ENCODE measurements at regions not wholly inside any gene's neighbourhood (a gene's known extent, or its start where the extent isn't known, plus 50 kb on each side); places are given as distances from the start of the nearest gene placed in this dataset.
"Not testable (repeated sequence)": the region's sequence is repeated elsewhere in the genome, so short reads cannot be mapped to it uniquely, and the experiment has no call there.

GRCh38 chr22:27240298-27241075 is 561.1 kb downstream of the MN1 start:
- DNase-seq = no peak

DNA sequence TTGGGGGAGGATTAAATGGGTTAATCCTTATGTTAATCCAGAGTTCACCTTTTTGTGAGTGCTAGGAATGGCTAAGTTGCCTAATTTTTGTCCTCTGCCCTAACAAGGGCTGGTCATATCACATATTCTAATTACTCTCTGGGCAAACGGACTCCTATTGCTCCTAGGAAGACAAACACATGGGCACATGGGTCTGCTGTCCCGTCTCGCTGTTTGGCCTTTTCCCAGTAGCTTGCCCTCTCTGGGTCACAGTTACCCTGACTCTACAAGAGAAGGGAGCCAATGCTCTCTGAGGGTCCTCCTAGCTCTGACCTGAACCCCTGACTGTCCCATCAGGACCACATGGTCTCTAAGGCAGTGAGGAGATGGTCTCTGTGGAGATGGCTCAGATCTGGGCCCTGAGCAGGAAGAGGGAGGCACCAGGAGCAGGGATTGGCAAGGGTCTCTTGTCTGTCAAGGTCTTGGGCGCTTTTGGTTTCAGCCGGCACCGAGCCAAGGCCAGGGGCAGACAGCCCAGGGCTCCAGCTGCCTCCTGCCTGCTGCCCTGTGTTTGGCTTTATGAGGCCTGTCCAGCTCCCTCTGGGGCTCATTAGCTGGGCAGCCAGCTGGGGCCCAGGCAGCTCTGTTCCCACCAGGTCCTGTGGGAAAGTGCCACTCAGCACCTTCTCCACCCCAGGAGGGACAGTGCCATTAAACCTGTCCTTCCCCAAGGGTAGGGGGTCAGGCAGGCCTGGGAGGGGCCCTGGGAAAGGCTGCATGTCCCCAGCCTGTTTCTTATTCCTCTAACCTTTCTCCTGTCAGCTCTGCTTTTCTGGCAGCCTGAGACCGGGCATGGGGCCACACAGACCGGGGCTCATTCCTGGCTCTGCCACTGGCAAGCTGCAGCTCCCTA is 559.9 kb downstream of the MN1 start:
- DNase-seq = no peak

GRCh38 chr22:27242474-27242873 is 559.1 kb downstream of the MN1 start:
- no peak for DNase-seq

DNA sequence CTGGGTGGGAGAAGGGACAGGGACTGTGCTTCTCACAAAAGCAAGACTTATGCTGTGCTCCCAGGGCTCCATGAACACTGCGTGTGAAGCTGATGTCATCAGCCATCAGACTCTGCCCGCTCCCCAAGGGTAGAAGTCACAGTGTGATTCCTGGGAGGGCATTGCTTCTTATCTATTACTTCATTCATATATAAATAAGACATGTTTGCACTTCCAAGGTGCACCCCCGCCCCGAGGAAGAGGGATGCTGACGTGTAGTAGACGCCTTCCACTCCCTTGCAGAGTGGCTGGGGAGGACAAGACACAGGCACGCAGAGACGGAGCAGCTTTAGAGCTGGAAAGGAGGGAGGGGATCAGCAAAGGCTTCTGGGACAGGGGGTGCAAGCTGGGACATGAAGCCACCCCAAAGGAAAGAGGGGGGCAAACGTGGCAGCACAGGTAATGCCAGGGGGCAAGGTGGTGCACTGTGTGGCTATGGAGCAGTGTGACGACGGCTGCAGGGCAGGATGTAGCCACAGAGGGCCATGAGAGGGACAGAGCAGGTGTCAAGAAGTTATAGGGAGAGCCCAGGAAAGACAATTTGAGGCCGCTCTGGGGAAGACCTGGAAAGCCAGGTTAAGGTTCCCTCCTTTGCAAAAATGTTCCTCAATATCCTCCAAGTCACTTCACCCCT is 558.5 kb downstream of the MN1 start:
- DNase-seq = no peak

DNA sequence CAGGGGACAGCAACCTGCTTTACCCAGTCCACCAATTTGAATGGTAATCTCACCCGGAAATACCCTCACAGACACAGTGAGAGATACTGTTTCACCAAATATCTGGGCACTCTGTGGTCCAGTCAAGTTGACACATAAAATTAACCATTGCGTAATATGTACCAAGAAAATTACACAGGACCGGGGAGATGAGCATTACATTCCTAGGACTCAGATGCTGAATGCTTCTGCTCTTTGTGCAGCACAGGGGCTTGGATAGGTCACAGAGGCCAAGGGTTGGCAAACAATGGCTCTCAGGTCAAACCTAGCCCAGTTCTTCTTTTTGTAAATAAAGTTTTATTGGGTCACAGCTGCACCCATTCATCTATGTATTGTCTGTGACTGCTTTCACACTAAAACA is 557.2 kb downstream of the MN1 start:
- no peak for DNase-seq

GRCh38 chr22:27245056-27245455 is 556.5 kb downstream of the MN1 start:
- DNase-seq = no peak

- no peak for DNase-seq
Observed at GRCh38 chr22:27246558-27246957, 555.0 kb downstream of the MN1 start.

DNA sequence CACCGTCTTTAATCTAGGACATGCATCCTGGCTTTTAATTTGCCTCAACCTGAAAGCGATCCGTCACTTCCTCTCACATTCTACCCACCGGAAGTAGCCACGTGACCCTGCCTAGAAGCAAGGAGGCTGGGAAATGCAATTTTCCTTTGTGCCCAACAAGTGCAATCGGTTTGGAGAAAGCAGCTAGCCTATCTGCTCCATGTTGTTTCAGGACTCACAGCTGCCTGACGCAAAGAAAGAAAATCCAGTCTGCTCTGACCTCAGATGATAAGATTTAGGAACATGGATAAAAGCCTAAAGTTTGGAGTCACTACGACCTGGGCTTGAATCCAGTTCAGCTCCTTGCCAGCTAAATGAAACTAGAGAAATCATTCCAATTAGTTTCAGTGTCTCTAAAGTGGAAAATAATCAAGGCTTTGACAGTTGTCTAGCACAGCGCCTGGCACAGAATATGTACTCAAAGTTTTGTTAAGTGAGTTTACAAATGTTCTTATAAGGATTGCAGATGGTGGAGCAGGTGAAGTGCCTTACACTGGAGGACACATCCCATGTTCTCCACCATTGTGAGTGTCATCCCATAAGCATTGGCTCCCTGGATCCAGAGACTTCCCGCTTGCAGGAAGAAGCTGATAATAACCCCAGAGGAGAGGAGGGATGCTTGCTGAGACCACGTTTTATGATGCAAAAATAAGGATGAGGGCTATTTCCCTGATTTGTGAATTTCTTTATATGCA is 553.7 kb downstream of the MN1 start:
- no peak for DNase-seq

- no peak for DNase-seq
Observed at GRCh38 chr22:27250418-27250817, 551.1 kb downstream of the MN1 start.

DNA sequence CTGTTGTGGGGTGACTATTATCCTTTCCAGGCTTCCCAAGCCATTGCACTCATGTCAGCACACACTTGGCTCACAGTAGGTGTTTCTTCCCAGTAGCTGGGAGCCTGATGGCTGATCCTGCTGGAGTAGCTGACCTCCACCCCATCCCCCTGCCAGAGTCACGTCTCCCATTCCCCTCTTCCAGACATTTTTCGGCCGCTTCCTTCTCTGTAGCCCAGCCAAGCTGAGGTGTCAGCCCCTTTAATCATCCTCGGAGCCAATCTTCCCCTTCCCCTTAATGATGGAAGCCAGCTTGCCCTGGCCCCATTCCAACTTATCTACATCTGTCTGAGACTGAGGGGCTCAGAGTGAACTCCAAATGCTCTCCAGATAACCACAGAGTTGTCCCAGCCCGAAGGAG is 550.7 kb downstream of the MN1 start:
- no peak for DNase-seq

GRCh38 chr22:27251563-27251962 is 550.0 kb downstream of the MN1 start:
- DNase-seq = no peak

- DNase-seq = no peak
Observed at GRCh38 chr22:27252282-27253049, 549.1 kb downstream of the MN1 start.

GRCh38 chr22:27253108-27253902 is 548.3 kb downstream of the MN1 start:
- no peak for DNase-seq

DNA sequence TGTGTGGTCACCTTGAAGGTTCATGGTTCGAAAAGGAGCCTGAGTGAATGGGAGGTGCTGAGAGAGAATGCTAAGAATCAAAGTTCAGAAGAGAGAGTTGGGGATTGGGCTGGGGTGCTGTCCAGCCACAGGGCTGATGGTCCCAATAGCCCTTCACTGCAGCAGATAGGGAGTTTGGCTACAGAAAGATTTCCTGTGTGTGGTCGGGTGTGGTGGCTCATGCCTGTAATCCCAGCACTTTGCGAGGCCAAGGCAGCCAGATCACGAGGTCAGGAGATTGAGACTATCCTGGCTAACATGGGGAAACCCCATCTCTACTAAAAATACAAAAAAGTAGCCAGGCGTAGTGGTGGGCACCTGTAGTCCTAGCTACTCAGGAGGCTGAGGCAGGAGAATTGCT is 547.5 kb downstream of the MN1 start:
- not testable (repeated sequence) for DNase-seq

- no peak for DNase-seq
Observed at GRCh38 chr22:27255580-27255979, 546.0 kb downstream of the MN1 start.

GRCh38 chr22:27257987-27258386 is 543.6 kb downstream of the MN1 start:
- no peak for DNase-seq

DNA sequence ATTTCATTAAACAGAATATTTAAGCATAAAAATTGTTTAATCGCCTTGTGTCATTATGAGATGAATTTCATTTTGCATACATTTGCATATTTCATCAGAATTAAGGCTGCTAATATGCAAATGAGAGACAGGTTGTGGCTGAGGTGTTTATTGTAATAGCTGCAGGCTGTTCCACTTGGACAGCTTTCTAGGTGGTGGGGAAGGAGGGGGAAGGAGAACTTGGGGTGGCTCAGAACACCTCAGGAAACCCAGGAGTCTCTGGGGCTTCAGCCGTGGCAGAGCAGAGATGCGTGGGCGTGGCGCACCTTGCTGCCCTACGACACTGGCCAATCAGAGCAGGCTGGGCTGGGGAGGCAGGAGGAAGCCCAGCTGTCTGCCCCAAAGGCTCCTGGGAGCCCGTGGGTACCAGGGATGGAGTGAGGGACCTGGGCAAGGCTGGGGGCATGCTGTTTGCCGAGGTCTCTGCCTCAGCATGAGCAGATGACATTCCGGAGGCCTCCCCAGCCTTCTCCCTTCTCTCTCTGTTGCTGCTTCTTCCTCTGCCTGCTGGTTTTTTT is 542.9 kb downstream of the MN1 start:
- DNase-seq = no peak

DNA sequence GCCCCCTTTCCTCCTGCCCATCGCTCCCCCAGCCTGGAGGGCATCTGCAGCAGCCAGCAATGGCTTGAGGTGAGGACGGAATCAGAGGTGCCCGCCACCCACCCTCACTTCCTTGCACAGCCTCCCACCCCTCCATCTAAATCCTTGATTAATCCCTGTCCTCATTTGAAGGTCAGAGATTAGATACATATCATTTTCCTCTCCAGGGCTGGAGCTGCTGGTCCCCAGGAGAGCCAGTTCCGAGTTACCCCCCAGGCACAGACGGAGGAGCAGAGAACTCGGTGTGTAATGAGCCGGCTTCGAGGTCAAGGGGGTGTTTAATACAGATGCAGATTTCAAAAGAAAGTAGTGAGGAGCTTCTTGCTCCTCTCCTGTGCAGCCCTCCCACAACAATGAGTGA is 542.1 kb downstream of the MN1 start:
- no peak for DNase-seq

- no peak for DNase-seq
Observed at GRCh38 chr22:27260087-27260698, 541.4 kb downstream of the MN1 start.

- no peak for DNase-seq
Observed at GRCh38 chr22:27262361-27262760, 539.2 kb downstream of the MN1 start.

All from NCI-H2081 treated with DMSO at 0.1 percent for 48 hours (cell line).